Activated naive CD4-positive, alpha-beta T cell treated with anti-CD3 and anti-CD28 coated beads for 36 hours (primary cell): ENCODE measurements at regions not wholly inside any gene's neighbourhood (a gene's known extent, or its start where the extent isn't known, plus 50 kb on each side); places are given as distances from the start of the nearest gene placed in this dataset.

Source experiments
- CTCF ChIA-PET: fragments of 350-600 bp; sonication (Branson Sonifier 250); formaldehyde crosslinking; loops from one replicate; lab custom pipeline; 2021; ENCODE audit warnings: antibody characterized with exemption; lab: Charles Lee
- DNase-seq: peaks from one replicate; pipeline ENCODE4 v3.0.0-alpha.2; 2020
- H3K27ac Mint-ChIP-seq: one replicate; pipeline ENCODE4 v1.8.0; 2021; ENCODE audit warnings: mild to moderate bottlenecking, mixed read lengths
- H3K27me3 Mint-ChIP-seq: one replicate; pipeline ENCODE4 v1.8.0; 2021; ENCODE audit warnings: low read depth, mixed read lengths
- H3K36me3 Mint-ChIP-seq: one replicate; pipeline ENCODE4 v1.8.0; 2021; ENCODE audit warnings: low read depth, mixed read lengths
- H3K4me1 Mint-ChIP-seq: one replicate; pipeline ENCODE4 v1.8.0; 2021; ENCODE audit warnings: low read depth, mixed read lengths
- H3K4me3 Mint-ChIP-seq: one replicate; pipeline ENCODE4 v1.8.0; 2021; ENCODE audit warnings: mild to moderate bottlenecking, moderate library complexity, mixed read lengths
- H3K9me3 Mint-ChIP-seq: one replicate; pipeline ENCODE4 v1.8.0; 2021; ENCODE audit warnings: mixed read lengths
- intact Hi-C: fragments of 100-400 bp; cut with micrococcal nuclease; formaldehyde crosslinking; loops from one replicate; pipeline ENCODE4 v1.15.1; 2023

DNA sequence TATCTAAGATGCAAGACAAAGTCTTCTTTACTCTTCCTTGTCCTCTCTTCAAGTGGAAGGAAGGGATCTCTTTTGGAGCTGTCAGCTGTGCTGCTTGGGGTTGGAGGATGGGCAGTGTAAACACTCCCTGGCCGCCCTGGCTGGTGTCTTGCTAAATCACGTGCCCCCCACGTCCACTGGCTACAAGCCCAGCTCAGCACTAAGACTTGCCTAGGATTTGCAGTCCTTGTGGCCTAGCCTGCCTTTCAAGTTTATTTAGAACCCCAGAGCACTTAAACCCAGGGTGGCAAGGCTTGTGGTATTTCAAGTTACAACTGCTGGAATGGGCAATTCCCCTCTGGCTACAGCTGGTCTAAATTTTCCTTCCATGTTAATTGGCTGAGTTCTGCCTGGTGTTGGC is 272.4 kb upstream of the MYO3A start:
- intact Hi-C loops = no loop called here
- no peaks in the 10 kb centered on the region for H3K27me3 Mint-ChIP-seq
- H3K36me3 Mint-ChIP-seq = no peaks in the 10 kb centered on the region
- CTCF ChIA-PET = no interaction called here
- no peak for DNase-seq
- H3K4me3 Mint-ChIP-seq = no peak overlapping the region
- H3K4me1 Mint-ChIP-seq = no peaks in the 10 kb centered on the region
- peaks cover 7% of the 10 kb centered on the region for H3K9me3 Mint-ChIP-seq
- H3K27ac Mint-ChIP-seq = no peak overlapping the region

DNA sequence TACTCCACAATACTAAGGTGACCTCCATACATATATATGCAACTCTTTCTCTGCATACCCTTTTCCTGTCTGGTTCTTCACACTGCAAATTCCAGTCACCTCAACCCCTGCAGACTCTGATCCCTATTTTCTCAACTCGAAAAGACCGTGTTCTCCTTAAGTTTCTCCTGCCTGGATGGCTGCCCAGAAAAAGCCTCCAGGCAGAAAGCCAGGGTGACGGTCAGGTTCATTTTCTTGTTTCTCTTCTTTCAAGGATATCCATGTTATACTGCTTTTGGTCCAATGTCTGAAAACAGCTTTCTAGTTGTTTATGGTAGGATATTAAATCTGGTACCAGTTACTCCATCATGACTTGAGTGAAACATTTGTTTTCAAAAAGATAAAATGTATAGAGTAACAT is 267.8 kb upstream of the MYO3A start:
- H3K27ac Mint-ChIP-seq = no peak overlapping the region
- no peaks in the 10 kb centered on the region for H3K36me3 Mint-ChIP-seq
- intact Hi-C loops = no loop called here
- peaks cover 4% of the 10 kb centered on the region for H3K9me3 Mint-ChIP-seq
- no peak for DNase-seq
- H3K27me3 Mint-ChIP-seq = no peaks in the 10 kb centered on the region
- H3K4me3 Mint-ChIP-seq = no peak overlapping the region
- no peaks in the 10 kb centered on the region for H3K4me1 Mint-ChIP-seq
- CTCF ChIA-PET = no interaction called here

DNA sequence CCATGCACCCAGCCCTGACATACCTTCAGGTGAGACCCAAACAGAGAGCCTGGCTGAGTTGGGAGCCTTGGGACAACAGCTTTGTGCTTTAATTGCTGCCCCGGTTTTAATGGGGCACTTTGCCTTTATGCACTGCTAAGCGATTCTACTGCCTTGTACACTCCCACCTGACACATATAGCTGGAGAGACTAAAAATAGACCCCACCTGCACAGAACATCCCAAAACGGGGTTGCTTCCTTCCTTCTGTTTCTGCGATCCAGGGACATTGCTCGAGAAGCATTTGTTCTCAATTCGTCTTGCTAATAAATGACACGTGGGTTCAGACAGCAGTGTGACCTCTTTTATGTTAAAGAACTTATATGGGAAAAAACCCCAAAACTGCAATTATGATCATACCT is 258.8 kb upstream of the MYO3A start:
- H3K27ac Mint-ChIP-seq = no peak overlapping the region
- no peaks in the 10 kb centered on the region for H3K27me3 Mint-ChIP-seq
- no peak overlapping the region for H3K4me3 Mint-ChIP-seq
- intact Hi-C loops = no loop called here
- CTCF ChIA-PET = no interaction called here
- no peaks in the 10 kb centered on the region for H3K36me3 Mint-ChIP-seq
- DNase-seq = no peak
- H3K9me3 Mint-ChIP-seq = peaks cover 5% of the 10 kb centered on the region
- H3K4me1 Mint-ChIP-seq = no peaks in the 10 kb centered on the region

DNA sequence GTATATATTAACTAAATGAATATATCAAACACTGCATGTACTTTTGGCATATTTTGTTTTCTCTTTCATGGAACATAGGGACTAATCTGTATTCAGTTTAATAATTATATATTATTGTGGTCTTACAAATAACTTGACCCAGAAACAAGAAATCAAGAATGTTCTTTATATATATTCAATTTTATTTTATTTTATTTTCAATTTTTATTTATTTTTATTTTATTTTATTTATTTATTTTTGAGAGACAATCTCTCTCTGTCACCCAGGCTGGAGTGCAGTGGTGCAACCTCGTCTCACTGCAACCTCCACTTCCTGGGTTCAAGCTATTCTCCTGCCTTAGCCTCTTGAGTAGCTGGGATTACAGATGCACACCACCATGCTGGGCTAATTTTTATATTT is 258.4 kb upstream of the MYO3A start:
- CTCF ChIA-PET = no interaction called here
- H3K36me3 Mint-ChIP-seq = no peaks in the 10 kb centered on the region
- H3K4me1 Mint-ChIP-seq = no peaks in the 10 kb centered on the region
- intact Hi-C loops = no loop called here
- peaks cover 5% of the 10 kb centered on the region for H3K9me3 Mint-ChIP-seq
- no peak overlapping the region for H3K4me3 Mint-ChIP-seq
- no peak overlapping the region for H3K27ac Mint-ChIP-seq
- no peak for DNase-seq
- no peaks in the 10 kb centered on the region for H3K27me3 Mint-ChIP-seq

DNA sequence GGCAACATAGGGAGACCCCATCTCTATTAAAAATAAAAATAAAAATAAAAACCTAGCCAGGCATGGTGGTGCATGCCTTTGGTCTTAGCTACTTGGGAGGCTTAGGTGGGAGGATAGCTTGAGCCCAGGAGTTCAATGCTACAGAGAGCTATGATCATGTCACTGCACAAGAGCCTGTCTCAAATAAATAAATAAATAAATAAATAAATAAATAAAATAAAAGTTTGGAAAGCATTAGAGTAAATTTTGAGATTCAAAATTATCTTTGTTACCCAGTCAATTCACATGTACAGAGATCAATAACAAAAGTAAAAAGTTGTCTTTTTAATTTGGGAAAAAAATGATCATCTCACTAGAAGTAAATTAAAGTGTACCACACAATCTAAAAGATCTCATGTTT is 255.8 kb upstream of the MYO3A start:
- Mint-ChIP-seq H3K36me3 (no peaks in the 10 kb centered on the region), H3K27ac (no peak overlapping the region), H3K4me1 (no peaks in the 10 kb centered on the region), H3K4me3 (no peak overlapping the region), H3K9me3 (peaks cover 5% of the 10 kb centered on the region), H3K27me3 (no peaks in the 10 kb centered on the region)
- CTCF ChIA-PET = no interaction called here
- intact Hi-C loops = no loop called here
- no peak for DNase-seq

DNA sequence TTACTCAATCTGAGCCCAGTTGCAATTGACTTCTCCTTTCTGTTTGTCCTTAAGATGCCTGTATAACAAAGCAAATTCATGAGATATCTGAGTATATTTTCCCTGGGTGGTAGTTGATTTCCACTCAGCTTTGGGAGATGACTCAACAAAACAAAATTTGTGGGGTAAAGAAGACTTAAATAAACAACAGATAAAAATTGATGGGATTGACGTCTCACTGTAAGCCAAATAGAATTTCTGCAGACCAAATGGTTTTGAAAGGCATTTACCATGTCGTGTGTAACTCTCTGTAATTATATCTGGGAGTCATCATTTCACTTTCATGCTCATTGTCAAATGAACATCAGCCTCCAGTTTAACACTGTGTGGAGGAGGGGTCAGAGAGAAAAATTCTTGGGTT is 255.4 kb upstream of the MYO3A start:
- H3K27ac Mint-ChIP-seq = no peak overlapping the region
- H3K4me1 Mint-ChIP-seq = no peaks in the 10 kb centered on the region
- CTCF ChIA-PET = no interaction called here
- no peaks in the 10 kb centered on the region for H3K27me3 Mint-ChIP-seq
- peaks cover 5% of the 10 kb centered on the region for H3K9me3 Mint-ChIP-seq
- no peak for DNase-seq
- H3K36me3 Mint-ChIP-seq = no peaks in the 10 kb centered on the region
- no peak overlapping the region for H3K4me3 Mint-ChIP-seq
- intact Hi-C loops = no loop called here

DNA sequence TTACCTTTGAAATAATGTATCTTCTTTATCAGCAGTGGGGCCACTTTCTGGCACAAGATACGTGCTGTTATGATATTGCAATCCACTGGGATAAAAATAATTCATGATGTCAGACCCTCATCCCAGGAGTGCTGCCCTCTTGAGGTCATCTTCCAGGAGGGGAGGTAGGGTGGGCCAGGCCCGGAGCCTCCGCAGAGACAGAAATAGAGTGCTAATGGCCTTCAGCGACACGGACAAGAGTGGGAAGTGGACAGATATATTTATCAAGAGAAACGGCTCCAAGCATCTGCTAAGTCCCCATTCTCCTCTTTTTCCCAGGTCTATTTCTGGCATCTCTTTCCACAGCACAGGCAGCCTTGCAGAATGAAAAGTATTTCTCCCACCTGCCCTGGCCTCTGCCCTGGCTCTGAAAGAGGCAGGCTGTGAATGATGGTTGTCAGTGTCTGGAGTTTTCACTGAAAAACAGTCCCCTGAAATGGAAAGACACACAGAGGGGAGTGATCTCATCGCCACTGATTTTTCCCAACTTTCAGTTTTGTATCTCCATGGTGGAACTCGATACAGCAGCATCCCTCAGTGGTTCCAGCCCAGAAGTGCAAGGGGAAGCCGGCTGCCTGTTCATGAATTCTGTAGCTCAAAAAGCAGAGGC is 251.7 kb upstream of the MYO3A start:
- H3K4me3 Mint-ChIP-seq = no peak overlapping the region
- CTCF ChIA-PET = no interaction called here
- H3K4me1 Mint-ChIP-seq = no peaks in the 10 kb centered on the region
- DNase-seq = no peak
- H3K36me3 Mint-ChIP-seq = no peaks in the 10 kb centered on the region
- H3K27ac Mint-ChIP-seq = no peak overlapping the region
- no peaks in the 10 kb centered on the region for H3K9me3 Mint-ChIP-seq
- intact Hi-C loops = no loop called here
- peaks cover 4% of the 10 kb centered on the region for H3K27me3 Mint-ChIP-seq

DNA sequence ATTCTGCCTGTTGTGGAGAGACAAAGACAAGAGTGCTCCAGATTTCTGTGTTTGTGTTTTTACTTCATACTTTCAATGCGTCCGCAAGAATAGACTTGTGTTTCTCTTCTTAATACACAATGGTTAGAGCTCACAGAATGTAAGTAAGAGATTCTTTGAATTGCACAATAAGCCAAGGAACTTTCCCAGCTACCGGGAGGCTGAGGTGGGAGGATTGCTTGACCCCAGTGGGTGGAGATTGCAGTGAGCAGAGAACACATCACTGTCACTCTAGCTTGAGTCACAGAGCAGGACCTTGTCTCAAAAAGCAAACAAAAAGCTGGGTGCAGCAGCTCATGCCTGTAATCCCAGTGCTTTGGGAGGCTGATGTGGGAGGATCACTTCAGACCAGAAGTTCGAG is 250.7 kb upstream of the MYO3A start:
- no peak overlapping the region for H3K4me3 Mint-ChIP-seq

DNA sequence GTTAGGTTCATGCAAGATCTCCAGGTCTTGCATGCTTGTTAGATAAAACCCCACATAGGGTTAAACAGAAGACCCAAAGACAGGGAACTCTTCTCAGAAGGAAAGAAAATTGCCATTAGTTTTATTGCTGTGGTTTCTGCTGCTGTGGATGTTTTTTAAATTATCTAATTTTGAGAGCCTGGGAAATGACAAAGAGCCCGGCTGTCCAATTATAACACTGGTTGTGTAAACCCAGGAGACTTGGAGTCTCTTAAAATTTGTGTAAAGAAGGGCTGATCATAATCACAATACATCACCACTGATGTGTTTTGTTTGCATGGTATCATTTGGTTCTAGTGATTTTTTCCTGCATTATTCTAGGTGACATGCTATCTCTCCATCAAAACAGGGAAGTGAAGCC is 246.5 kb upstream of the MYO3A start:
- no peaks in the 10 kb centered on the region for H3K4me1 Mint-ChIP-seq
- no peak for DNase-seq
- no peak overlapping the region for H3K27ac Mint-ChIP-seq

More for the DNA sequence above, 250.7 kb upstream of the MYO3A start:
- CTCF ChIA-PET = interaction anchor here (0.7 kb wide), 1 partner anchor 155 kb away, joined by 5 read pairs; no protein-coding TSS in a partner anchor
- no peaks in the 10 kb centered on the region for H3K4me1 Mint-ChIP-seq
- no peaks in the 10 kb centered on the region for H3K9me3 Mint-ChIP-seq
- H3K27ac Mint-ChIP-seq = no peak overlapping the region
- no peaks in the 10 kb centered on the region for H3K36me3 Mint-ChIP-seq
- intact Hi-C loops = no loop called here
- DNase-seq = no peak
- H3K27me3 Mint-ChIP-seq = peaks cover 4% of the 10 kb centered on the region

DNA sequence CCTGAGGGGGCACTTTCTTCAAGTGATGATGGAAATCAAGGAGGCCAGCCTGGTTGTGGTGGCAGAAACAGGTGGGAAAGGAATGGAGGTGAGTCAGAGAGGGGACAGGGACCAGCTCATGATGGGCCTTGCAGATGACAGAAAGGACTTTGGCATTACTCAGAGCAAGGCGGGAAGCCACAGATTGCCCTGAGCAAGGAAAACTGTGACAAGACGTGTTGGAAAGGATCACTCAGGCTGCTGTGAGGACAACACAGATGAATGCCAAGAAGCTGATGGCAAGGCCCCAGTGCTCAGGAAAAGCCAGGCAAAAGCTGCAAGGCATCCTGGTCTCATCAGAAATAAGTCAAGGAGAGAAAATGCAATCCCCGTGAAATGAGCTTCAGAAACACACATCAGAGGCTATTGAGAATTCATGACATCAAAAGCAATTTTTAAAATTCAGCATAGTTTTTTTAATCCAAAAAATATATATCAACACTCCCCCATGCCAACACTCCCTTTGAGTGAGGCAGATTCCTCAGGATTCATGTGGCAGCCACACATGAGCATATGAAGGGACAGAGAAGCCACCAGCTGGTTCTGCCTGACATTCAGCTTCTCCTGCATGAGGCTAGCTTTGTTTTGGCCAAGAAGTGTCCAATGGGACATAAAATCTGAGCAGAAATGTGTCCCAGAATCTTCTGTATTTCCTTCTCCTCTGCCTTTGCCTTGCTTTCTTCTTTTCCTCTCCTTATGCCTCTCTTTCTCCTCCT is 244.5 kb upstream of the MYO3A start:
- Mint-ChIP-seq H3K36me3 (no peaks in the 10 kb centered on the region), H3K4me3 (no peak overlapping the region), H3K9me3 (no peaks in the 10 kb centered on the region), H3K27me3 (peaks cover 4% of the 10 kb centered on the region), H3K27ac (no peak overlapping the region), H3K4me1 (no peaks in the 10 kb centered on the region)
- intact Hi-C loops = no loop called here
- CTCF ChIA-PET = interaction anchor here (0.6 kb wide), 1 partner anchor 37 kb away, joined by 3 read pairs; no protein-coding TSS in a partner anchor
- DNase-seq = no peak

More for the DNA sequence above, 246.5 kb upstream of the MYO3A start:
- H3K9me3 Mint-ChIP-seq = no peaks in the 10 kb centered on the region
- CTCF ChIA-PET = no interaction called here
- intact Hi-C loops = no loop called here
- H3K27me3 Mint-ChIP-seq = peaks cover 4% of the 10 kb centered on the region
- H3K36me3 Mint-ChIP-seq = no peaks in the 10 kb centered on the region
- no peak overlapping the region for H3K4me3 Mint-ChIP-seq

DNA sequence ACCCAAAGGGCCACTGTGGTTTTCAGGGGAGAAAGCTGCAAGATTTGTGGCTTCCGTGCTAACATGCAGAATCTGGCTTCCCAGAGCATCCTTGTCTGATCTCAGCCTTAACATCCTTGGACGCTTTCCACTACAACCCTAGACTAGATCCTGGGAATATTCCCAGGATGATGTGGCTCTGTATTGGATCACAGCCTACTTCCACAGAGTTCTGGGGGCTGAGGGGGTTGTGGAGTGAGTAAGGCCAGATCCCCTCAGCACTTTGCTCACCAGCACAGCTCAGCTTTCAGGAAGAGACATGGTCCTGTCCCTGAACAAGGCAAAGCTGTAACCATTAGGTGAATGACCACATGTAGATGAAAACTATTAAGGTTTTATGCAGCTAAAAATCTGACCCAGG is 241.3 kb upstream of the MYO3A start:
- Mint-ChIP-seq H3K36me3 (no peaks in the 10 kb centered on the region), H3K9me3 (no peaks in the 10 kb centered on the region), H3K27ac (no peak overlapping the region), H3K4me3 (no peak overlapping the region), H3K4me1 (no peaks in the 10 kb centered on the region), H3K27me3 (peaks cover 7% of the 10 kb centered on the region)
- intact Hi-C loops = no loop called here
- no peak for DNase-seq
- CTCF ChIA-PET = no interaction called here

DNA sequence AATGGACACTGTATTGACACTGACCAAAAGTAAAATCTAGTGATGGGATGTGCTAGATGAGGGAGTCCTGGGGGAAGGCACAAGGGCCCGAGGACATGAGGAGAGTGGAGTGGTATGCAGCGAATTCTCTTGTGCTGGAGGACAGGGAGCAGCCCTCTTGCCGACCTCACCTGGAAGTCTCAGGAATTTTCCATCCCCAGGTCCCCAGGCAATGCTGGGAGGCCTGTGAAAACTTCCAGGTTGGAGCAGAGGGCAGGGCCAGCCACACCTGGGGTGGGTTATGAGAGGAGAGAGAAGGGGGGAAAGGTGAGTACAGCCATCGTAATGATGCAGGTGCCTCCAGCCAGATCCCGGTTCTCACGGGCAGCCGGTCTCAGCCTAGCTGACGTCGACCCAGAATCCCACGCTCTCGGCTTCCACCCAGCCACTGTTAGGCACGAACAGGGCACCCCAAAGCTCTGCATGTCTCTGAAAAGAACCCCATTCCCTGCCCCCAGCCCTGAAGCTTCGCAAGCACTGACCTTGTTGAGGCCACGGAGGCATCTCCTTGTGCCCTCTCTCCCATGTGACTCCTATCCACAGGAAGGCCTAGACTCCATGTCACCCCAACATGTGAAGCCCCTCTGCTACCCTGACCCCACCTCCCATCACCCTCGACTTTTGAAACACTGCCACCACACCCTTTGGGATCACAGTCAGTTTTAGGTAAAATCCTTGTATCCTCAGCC is 239.7 kb upstream of the MYO3A start:
- H3K9me3 Mint-ChIP-seq = no peaks in the 10 kb centered on the region
- intact Hi-C loops = no loop called here

More for the DNA sequence above, 239.7 kb upstream of the MYO3A start:
- Mint-ChIP-seq H3K27me3 (peaks cover 7% of the 10 kb centered on the region), H3K4me1 (no peaks in the 10 kb centered on the region), H3K27ac (no peak overlapping the region), H3K4me3 (no peak overlapping the region), H3K36me3 (no peaks in the 10 kb centered on the region)
- DNase-seq = no peak
- CTCF ChIA-PET = no interaction called here
